ENCODE measurements at regions not wholly inside any gene's neighbourhood (a gene's known extent, or its start where the extent isn't known, plus 50 kb on each side); places are given as distances from the start of the nearest gene placed in this dataset.

DNA sequence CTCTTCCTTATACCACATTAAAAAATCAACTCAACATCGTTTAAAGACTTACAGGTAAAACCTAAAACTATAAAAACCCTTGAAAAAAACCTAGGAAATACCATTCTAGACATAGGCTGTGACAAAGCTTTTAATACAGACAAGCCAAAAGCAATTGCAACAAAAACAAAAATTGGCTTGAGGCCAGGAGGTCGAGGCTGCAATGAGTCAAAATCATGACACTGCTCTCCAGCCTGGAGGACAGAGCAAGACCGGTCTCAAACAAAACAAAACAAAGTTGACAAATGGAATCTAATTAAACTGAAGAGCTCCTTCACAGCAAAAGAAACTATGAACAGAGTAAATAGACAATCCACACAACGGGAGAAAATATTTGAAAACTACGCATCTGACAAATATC, 1057.8 kb downstream of the FSCB start:
- TF ChIP-seq, protein P1, sequence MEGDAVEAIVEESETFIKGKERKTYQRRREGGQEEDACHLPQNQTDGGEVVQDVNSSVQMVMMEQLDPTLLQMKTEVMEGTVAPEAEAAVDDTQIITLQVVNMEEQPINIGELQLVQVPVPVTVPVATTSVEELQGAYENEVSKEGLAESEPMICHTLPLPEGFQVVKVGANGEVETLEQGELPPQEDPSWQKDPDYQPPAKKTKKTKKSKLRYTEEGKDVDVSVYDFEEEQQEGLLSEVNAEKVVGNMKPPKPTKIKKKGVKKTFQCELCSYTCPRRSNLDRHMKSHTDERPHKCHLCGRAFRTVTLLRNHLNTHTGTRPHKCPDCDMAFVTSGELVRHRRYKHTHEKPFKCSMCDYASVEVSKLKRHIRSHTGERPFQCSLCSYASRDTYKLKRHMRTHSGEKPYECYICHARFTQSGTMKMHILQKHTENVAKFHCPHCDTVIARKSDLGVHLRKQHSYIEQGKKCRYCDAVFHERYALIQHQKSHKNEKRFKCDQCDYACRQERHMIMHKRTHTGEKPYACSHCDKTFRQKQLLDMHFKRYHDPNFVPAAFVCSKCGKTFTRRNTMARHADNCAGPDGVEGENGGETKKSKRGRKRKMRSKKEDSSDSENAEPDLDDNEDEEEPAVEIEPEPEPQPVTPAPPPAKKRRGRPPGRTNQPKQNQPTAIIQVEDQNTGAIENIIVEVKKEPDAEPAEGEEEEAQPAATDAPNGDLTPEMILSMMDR (IDR thresholded peaks at IDR 0.05 in 8 of 11, conservative IDR thresholded peaks at IDR 0.05 in 3 of 11): no peak
- no peak for TF ChIP-seq POLR2A (IDR thresholded peaks at IDR 0.05)

Measured in spleen (tissue), 7 donors.